GM21526 (cell line): ENCODE measurements at regions not wholly inside any gene's neighbourhood (a gene's known extent, or its start where the extent isn't known, plus 50 kb on each side); places are given as distances from the start of the nearest gene placed in this dataset.
A peak's percentile ranks its signal among the peaks of the same experiment; 100 is the strongest.

Experiments used
- ATAC-seq: cut with Tn5 transposase; IDR thresholded peaks from one replicate; pipeline ENCODE4 v1.9.1; 2021; ENCODE audit warnings: moderate library complexity; ENCODE audit not compliant: unreplicated experiment, low FRiP score

DNA sequence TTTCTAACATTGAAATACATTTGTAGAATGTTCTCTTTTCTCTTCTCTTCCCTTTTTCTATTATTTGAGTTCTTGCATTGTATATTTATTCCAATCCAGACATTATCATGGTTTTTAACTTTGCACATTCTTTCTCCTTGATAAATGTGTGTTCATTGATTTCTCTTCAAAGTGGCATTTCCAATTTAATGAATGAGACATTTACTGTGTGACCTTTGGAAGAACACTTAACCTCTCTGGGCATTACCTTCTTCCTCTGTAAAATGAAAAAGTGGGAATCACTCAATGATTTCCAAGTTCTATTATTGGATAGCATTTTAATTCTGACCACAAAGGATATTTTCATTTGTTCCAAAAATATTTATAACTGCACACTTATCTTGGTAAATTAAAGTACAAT lies 1095.8 kb downstream of the GALC start:
- no peak for ATAC-seq

DNA sequence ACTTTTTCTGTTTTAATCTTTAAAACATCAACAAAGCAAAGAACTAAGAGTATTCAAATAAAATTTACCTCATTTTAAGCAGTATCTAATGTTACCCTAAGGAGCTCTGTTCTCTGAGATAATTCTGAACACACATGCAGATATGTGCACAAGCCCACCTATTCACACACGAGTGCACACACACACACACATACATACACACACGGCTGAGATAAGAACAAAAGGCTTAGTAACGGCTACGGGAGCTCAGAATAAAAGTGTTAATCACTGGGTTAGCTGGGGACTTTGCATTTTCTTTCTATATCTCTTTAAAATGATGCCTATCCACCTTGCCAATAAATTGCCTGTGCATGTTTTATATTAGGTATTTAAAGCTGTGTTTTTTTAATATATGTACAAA lies 1096.3 kb downstream of the GALC start:
- ATAC-seq, result no peak

DNA sequence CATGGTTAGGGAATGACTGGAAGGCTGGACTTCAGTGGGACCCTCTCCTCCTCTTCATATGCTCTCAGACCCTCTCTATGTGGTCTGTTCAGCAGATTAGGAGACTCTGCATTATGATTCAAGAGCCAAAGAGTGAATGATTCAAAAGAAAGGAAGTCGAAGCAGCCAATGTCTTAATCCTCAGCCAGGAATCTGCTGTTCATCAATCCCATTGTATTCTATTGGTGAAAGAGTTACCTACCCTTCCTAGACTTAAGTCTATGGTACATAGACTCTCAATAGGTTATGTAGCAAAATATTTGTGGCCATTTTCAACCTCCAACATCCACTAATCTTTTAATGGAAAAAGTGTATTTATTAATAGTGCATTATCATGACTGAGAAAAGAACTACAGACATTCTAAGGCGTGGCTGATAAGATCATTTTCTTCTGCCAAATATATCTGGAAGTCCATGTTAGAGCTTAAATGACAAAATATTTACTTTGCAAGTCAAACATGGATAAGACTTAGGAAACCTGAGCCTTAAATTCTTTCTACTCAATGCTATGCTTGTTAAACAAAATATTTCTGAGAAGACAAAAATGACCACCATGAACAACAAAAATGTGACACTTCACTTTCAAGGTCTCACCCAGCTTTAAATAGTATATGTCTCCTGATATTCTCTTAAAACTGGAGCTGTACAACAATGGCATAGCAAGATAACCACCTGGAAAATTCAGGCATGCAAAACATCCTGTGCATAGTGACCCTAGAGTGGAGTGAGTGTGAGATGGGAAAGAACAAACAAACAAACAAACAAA lies 1100.6 kb downstream of the GALC start:
- no peak for ATAC-seq

DNA sequence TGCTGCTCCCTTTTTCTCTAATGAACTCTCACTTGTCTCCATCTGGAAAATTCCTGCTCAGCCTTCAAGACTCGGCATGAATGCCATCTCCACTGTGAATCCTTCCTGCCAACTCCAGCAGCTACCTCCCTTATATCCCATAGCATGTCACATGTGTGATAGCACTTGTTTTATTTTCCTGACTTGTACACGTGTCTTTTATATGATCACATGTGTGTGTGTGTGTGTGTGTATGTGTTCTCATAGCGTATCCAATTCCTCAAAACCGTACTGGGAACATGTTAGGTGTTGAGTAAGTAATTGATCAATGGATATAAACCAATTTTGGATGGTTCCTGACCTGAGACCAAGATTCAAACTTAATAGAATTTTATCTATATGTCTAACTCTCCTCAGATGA lies 1107.7 kb downstream of the GALC start:
- no peak for ATAC-seq

DNA sequence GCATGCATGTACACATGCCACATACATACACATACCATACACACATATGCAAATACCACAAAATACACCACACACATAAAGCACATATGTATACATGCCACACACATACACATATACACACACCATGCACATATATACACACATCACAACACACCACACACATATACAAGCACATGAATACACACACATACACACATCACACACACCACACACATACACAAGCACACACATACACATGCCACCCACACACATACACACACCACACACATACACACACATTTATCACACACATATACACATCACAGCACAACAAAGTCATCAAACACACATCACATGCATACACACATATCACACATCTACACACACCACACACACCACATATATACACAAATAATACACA lies 1108.5 kb downstream of the GALC start:
- ATAC-seq, result no peak

DNA sequence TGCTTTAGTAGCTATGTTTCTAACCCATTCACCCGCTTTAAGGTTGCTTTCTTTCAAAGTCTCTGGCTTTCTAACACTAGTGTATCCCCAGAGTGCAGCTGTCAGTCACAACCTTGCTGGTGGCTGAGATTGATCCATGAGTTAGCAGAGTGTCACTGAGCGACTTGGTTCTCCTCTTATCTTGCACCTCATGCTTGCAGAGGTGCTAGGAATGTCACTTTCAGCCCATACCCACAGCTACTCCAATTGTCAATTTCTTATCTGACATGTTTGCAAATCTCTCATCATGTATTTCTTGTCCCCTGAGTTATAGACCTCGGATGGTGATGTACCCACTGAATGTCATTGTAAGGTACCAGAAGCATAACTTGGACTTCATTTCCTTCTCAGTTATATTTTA lies 1110.2 kb downstream of the GALC start:
- ATAC-seq, result no peak

DNA sequence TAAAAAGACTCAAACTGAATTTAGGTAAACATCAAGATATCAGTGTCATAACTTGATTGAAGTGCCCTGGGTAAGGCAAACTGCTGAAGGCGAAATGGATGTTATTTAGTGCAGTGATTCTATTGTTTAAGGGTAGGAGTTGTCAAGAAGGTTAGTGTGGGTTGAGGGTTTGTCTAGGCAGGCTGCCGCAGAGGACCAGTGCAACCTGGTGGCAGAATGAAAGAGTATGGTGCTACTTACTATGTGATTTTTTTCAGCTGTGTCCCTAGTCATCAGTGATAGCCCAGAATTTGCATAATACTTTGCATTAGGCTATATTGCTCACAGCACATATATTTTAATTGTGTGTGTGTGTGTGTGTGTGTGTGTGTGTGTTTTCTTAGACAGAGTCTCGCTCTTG lies 1127.0 kb downstream of the GALC start:
- no peak for ATAC-seq

DNA sequence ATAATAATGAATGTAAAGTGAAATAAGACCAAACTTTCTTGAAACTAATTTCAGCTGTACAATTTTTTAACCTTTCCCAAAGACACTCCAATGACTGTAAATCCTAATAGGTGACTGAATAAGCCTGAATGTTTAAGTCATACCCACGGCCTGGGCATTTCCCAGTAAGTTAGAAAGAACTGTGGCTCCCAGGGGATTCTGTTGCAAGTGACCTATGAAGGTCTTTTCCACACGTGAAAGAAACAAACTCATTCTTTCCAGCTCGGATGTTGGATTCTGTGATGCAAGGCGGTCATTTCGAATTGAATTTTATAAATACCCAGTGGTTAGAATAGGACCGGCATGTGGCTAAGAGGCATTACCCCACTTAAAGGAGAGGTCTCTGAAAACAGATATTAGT lies 1134.4 kb downstream of the GALC start:
- ATAC-seq, result no peak

DNA sequence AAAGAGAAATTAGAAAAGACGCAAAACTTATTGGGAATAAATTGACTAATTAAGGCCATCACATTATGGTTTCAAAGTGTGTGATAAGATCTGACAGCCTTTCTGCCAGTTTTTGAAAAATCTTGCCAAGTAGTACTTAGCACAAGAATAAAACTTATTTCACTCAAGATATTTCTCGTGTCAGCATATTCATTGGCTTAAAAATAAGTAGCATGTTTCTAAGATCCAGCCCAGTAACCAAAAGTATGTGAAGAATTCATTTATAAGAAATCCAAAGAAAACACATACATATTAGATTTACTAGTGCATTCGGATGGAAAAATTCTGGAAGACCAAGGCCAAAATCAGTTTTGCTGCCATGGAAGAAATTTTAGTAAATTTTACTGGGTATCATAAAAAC lies 1135.0 kb downstream of the GALC start:
- ATAC-seq, result no peak

DNA sequence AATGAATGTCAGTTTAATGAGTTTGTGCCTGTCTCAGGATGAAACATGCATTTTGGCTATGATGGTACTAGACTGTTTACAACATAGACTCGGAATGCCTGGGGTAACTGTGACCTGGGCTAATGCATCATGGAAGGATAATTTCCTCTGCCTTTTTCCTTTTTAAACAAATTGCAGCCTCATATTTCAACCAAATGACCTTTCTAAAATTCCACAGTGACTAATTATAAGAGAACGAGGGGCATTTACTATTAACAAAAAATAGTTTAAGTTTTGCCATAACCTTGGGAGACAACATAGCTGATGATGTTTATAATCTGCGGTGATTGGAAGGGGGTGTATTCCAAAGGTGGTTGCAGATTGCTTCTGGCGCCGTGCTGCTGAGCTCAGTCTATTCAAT lies 1140.5 kb downstream of the GALC start:
- ATAC-seq, result no peak

DNA sequence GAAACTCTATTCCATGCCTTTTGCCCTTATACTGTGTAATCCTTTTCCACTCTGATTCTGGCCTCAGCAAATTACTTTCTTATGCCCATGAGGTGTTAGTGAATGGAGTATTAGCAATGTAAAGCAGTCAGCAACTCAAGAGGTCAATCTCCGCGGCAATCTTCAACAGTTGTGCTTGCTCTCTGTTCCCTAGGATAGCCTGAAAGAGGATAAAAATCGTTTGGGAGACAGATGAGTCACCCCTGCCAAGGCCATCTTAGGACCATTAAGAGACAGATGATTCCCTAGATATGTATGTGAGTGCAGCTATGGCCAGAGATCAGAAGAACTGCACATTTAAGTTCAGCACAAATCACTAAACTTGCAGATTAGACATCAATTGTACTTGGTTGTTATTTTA lies 1145.8 kb downstream of the GALC start:
- no peak for ATAC-seq

DNA sequence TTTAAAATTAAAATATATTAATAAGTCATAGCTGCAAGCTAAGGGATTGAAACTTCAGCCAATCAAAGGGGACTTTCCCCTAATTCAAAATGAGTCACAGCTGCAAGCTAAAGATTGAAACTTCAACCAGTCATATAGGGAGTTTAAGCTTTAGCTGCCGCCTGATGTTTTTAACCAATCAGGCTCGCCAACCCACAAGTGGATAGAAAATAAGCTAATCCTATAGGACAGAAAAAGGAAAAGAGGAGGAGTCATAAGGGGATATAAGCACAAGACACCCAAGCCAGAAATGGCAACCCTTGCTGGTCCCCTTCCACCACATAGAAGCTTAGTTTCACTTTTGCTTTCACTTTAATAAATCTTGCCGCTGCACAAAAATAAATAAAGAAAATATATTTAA lies 1154.6 kb downstream of the GALC start:
- peak; percentile 58 for ATAC-seq

DNA sequence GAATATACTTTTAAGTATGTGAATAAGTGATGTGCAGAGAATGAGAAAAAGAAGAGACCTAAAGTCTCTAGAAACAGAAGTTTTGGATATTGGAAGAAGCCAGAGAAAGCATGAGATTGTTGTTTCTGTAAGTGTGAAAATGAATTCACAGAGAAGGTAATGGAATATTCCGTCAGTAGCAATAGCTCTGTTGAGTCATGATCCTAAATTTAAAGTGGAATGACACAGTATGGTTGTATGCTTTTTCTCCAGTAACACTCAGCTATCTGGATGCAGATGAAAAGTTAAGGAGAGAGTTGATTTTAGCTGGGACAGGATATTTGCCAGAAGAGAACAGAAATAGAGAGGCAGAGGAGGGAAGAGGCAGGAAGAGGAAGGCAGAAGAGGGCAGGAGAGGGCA lies 1166.3 kb downstream of the GALC start:
- no peak for ATAC-seq

DNA sequence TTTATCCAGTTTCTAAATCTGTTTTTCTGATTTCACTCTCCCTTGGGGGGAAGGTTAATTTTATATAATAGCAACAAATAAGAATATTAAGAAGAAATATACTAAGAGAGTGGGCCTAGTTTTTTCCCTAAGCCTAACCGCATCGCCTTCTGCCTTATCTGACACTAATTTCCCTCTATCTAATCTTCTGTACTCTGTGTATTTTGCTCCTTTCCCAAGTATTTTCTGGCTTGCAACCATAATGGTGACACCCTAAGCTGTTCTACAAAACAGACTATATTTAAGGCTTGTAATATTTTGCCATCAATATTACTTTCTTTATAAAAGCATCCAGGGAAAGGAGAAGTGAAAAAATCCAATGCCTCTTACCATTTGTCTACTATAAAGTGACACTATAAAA lies 1168.8 kb downstream of the GALC start:
- no peak for ATAC-seq

DNA sequence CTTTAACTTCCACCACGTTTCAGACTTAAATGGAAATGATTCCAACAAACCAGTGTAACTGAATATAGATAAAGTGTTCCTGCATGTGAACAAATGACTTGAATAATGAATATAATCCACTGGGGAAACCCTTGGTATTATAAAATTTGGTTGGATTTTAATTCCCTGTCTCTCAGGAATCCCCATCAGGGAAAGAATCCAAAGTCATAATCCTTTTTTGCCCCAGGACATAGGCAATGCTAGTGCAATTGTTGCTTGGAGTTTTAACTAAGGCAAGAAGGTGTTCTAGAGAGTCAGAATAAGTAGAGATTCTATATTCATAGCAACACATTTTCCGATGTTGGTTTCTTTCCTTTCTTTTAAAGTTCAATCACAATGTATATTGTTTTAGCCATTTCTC lies 1169.4 kb downstream of the GALC start:
- ATAC-seq, result no peak

DNA sequence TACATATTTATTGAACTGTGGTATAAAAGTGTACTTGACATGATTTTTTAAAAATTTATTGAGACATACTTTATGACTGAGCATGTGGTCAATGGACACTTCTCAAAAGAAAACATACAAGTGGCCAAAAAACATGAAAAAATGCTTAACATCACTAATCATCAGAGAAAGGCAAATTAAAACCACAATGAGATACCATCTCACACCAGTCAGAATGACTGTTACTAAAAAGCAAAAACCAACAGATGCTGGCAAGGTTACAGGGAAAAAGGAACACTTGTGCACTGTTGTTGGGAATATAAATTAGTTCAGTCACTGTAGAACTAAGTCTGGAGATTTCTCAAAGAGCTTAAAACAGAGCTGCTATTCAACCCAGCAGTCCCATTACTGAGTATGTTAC lies 1177.6 kb downstream of the GALC start:
- no peak for ATAC-seq

DNA sequence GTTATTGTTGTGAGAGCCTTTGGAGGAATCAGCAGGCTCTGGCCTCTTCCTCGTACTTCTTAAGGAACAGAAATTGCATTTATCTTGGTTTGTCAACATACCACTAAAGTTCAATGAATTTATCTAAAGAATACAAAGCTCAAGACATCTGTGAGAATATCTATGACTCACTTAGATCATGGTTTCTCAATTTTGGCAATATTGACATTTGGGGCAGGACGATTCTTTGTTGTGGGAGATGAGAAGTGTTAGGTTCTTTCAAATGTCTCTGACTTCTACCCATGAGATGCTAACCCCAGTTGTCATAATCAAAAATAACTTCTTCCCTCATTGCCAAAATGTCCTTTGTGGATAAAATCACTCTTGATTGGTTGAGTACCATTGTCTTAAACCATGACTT lies 1190.3 kb downstream of the GALC start:
- ATAC-seq, result no peak

DNA sequence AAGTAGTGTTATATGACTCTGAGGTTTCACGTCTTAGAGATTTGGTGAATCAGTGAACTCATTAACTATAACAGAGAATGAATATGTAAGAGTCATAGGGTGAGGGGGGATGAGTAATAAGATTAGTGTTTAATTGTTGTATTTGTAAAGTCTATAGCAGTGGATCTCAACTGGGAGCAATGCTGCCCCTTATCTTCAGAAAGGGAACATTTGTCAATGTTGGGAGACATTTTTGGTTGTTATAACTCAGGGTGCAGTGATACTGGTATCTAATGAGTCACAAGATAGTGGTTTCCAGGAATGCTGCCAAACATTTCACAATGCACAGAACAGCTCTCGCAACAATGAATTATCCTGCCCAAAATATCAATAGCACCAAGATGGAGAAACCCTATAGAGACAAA lies 1193.7 kb downstream of the GALC start:
- ATAC-seq, result no peak

DNA sequence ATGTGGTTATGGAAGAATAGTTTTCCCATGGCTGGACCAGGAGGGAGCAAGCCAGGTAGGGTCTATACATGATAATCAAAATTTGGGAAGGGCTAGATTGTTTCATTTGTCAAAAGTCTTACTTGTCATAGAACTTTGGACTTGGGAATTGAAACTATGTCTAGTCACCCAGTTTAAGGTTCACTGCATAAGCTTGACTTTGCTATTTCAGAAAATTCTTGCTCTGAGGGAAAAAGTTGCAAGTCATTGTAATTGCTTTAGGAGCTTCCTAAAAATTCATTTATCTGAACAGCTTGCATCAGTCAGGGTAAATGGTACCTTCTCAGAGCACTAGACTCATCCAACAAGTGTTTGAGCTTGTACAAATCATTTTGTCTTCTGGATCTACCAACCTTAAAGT lies 1194.7 kb downstream of the GALC start:
- no peak for ATAC-seq

DNA sequence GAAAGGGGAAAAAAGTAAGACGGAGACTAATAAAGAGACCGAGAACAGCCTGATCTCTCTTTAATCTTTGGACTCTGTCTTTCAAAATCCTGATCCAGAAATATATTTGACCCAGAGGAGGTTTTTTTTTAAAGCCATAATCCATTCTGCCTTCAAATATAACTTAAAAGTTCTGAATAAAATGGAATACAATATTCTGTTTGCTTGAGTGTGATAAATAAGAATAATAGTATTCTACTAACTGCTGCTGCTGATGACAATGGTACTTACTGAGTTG lies 1196.0 kb downstream of the GALC start:
- no peak for ATAC-seq

DNA sequence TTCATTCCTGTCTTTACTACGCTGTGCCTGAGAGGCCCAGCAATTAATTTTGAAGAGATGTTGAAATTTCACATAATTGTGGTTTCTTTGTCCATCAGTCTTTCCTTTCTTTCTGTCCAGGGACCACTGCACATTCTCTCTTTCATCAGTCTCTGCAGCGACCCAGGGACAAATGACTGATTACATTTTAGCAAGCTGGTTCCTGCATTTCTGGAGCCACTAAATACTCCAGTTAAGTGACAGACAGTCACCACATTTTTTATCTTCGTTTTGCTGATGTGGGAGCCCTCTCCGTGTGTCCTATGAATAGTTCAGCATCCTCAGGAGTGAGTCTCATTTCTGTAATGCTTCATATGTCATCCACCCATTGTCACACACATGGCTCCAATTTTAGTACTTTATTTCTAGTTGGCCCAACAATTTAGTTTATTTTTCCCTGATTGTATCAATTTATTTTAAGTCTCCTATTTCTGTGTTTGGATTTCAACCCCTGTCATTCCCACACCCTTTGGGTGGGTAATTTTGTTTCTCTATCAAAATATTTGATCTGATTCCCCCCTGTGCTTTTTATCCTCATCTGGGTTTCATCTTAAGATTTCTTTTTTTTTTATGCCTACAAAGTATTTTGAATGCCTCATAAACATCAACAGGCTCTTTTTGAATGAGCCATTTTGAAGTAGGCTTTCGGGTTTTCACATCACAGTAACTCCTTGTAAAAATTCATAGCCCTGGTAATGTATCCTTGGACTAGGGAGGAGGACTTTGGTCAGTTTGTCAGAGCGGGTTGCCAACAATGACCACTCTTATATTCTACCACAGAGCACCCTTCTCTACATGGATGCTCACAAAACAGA lies 1196.5 kb downstream of the GALC start:
- no peak for ATAC-seq

DNA sequence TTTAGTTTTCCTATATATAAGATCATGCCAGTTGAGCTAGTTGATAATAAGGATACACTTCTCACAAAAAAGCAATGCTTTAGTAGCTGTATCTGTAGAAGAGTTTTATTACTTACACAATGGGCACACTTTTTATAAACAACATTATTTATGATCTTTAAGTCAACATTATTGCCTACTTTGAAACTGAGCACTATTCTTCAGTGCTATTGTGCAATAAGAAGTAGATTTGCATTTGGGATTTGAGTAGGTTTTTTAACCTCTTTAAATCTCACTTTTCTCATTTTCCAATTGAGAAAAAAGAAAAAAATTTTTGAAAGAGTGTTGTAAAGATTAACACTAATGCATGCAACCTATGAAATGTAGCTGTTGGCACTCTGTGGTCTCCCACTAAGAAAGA lies 1198.3 kb downstream of the GALC start:
- no peak for ATAC-seq
